ENCODE measurements at regions not wholly inside any gene's neighbourhood (a gene's known extent, or its start where the extent isn't known, plus 50 kb on each side); places are given as distances from the start of the nearest gene placed in this dataset.

- Histone ChIP-seq H3K27me3 (ENCODE audit: control insufficient read depth in 2 of 2, insufficient read depth in 2 of 2, low read length in 2 of 2) (no peaks in the 10 kb centered on the region), H3K9me3 (ENCODE audit: control insufficient read depth in 2 of 3, low read length in 3 of 3) (no peaks in the 10 kb centered on the region), H3K4me3 (ENCODE audit: low read length) (no peak overlapping the region), H3K27ac (ENCODE audit: low read depth, low read length) (no peak overlapping the region), H3K36me3 (ENCODE audit: control insufficient read depth in 2 of 3, insufficient read depth in 3 of 3, low read length in 3 of 3) (no peaks in the 10 kb centered on the region), H3K4me1 (ENCODE audit: control insufficient read depth in 2 of 2, insufficient read depth in 2 of 2, low read length in 2 of 2) (no peaks in the 10 kb centered on the region)
- Mint-ChIP-seq H3K36me3 (peaks cover 0 to 6% (median 0%) of the 10 kb centered on the region in 5 donors), H3K27ac (no peak overlapping the region), H3K9me3 (peaks cover 0 to 24% (median 9%) of the 10 kb centered on the region in 11 donors), H3K4me3 (no peak overlapping the region), H3K4me1 (no peaks in the 10 kb centered on the region), H3K27me3 (peaks cover 0 to 9% (median 0%) of the 10 kb centered on the region in 5 donors)
- intact Hi-C loops (cut with micrococcal nuclease), result no loop called here
- POLR2A ChIA-PET, result no interaction called here
- DNase-seq (no peak), ATAC-seq (no peak)
- CTCF ChIA-PET, result no interaction called here
These were observed 275.7 kb upstream of the KIF2A start for GRCh38 chr5:62030326-62030725.

- Histone ChIP-seq H3K4me3 (ENCODE audit: low read length) (no peak overlapping the region), H3K9me3 (ENCODE audit: control insufficient read depth in 2 of 3, low read length in 3 of 3) (no peaks in the 10 kb centered on the region), H3K4me1 (ENCODE audit: control insufficient read depth in 2 of 2, insufficient read depth in 2 of 2, low read length in 2 of 2) (no peaks in the 10 kb centered on the region), H3K36me3 (ENCODE audit: control insufficient read depth in 2 of 3, insufficient read depth in 3 of 3, low read length in 3 of 3) (no peaks in the 10 kb centered on the region), H3K27ac (ENCODE audit: low read depth, low read length) (no peak overlapping the region), H3K27me3 (ENCODE audit: control insufficient read depth in 2 of 2, insufficient read depth in 2 of 2, low read length in 2 of 2) (no peaks in the 10 kb centered on the region)
- Mint-ChIP-seq H3K9me3 (peaks cover 0 to 16% (median 6%) of the 10 kb centered on the region in 11 donors), H3K36me3 (no peaks in the 10 kb centered on the region), H3K4me1 (no peaks in the 10 kb centered on the region), H3K27me3 (peaks cover 0 to 23% (median 2%) of the 10 kb centered on the region in 5 donors), H3K27ac (no peak overlapping the region), H3K4me3 (no peak overlapping the region)
- POLR2A ChIA-PET, result no interaction called here
- no peak for DNase-seq
- CTCF ChIA-PET, result no interaction called here
- ATAC-seq, result no peak
- intact Hi-C loops (cut with micrococcal nuclease), result no loop called here
These were observed 268.0 kb upstream of the KIF2A start for GRCh38 chr5:62038024-62038423.

- H3K4me1 Mint-ChIP-seq, result no peaks in the 10 kb centered on the region
- Histone ChIP-seq H3K4me1 (ENCODE audit: control insufficient read depth in 2 of 2, insufficient read depth in 2 of 2, low read length in 2 of 2) (no peaks in the 10 kb centered on the region), H3K27ac (ENCODE audit: low read depth, low read length) (no peak overlapping the region), H3K27me3 (ENCODE audit: control insufficient read depth in 2 of 2, insufficient read depth in 2 of 2, low read length in 2 of 2) (no peaks in the 10 kb centered on the region), H3K9me3 (ENCODE audit: control insufficient read depth in 2 of 3, low read length in 3 of 3) (no peaks in the 10 kb centered on the region), H3K4me3 (ENCODE audit: low read length) (no peak overlapping the region), H3K36me3 (ENCODE audit: control insufficient read depth in 2 of 3, insufficient read depth in 3 of 3, low read length in 3 of 3) (no peaks in the 10 kb centered on the region)
- peaks cover 0 to 20% (median 2%) of the 10 kb centered on the region in 5 donors for H3K27me3 Mint-ChIP-seq
- no peak overlapping the region for H3K27ac Mint-ChIP-seq
- peaks cover 0 to 7% (median 4%) of the 10 kb centered on the region in 11 donors for H3K9me3 Mint-ChIP-seq
- ATAC-seq (no peak), DNase-seq (no peak)
- ChIA-PET CTCF (no interaction called here), POLR2A (no interaction called here)
- intact Hi-C loops (cut with micrococcal nuclease), result no loop called here
- no peaks in the 10 kb centered on the region for H3K36me3 Mint-ChIP-seq
- H3K4me3 Mint-ChIP-seq, result no peak overlapping the region
These were observed 264.8 kb upstream of the KIF2A start for GRCh38 chr5:62041156-62041756.

- ChIA-PET POLR2A (no interaction called here), CTCF (no interaction called here)
- no peaks in the 10 kb centered on the region for H3K4me1 ChIP-seq (ENCODE audit: control insufficient read depth in 2 of 2, insufficient read depth in 2 of 2, low read length in 2 of 2)
- no peak overlapping the region for H3K27ac ChIP-seq (ENCODE audit: low read depth, low read length)
- H3K9me3 ChIP-seq (ENCODE audit: control insufficient read depth in 2 of 3, low read length in 3 of 3), result no peaks in the 10 kb centered on the region
- Mint-ChIP-seq H3K36me3 (no peaks in the 10 kb centered on the region), H3K4me1 (no peaks in the 10 kb centered on the region), H3K27ac (no peak overlapping the region), H3K9me3 (peaks cover 0 to 11% (median 5%) of the 10 kb centered on the region in 11 donors), H3K4me3 (no peak overlapping the region), H3K27me3 (peaks cover 0 to 20% (median 2%) of the 10 kb centered on the region in 5 donors)
- no peaks in the 10 kb centered on the region for H3K36me3 ChIP-seq (ENCODE audit: control insufficient read depth in 2 of 3, insufficient read depth in 3 of 3, low read length in 3 of 3)
- no peaks in the 10 kb centered on the region for H3K27me3 ChIP-seq (ENCODE audit: control insufficient read depth in 2 of 2, insufficient read depth in 2 of 2, low read length in 2 of 2)
- no peak for ATAC-seq
- no peak for DNase-seq
- H3K4me3 ChIP-seq (ENCODE audit: low read length), result no peak overlapping the region
- intact Hi-C loops (cut with micrococcal nuclease), result no loop called here
These were observed 264.0 kb upstream of the KIF2A start for GRCh38 chr5:62042007-62042406.

GRCh38 chr5:62043289-62044280 is 262.4 kb upstream of the KIF2A start:
- ATAC-seq (no peak), DNase-seq (no peak)
- Mint-ChIP-seq H3K27ac (no peak overlapping the region), H3K4me1 (no peaks in the 10 kb centered on the region), H3K27me3 (peaks cover under 1 to 16% (median 8%) of the 10 kb centered on the region in 5 donors), H3K4me3 (no peak overlapping the region), H3K36me3 (no peaks in the 10 kb centered on the region), H3K9me3 (peaks cover 0 to 18% (median 5%) of the 10 kb centered on the region in 11 donors)
- ChIA-PET CTCF (no interaction called here), POLR2A (no interaction called here)
- H3K27me3 ChIP-seq (ENCODE audit: control insufficient read depth in 2 of 2, insufficient read depth in 2 of 2, low read length in 2 of 2), result no peaks in the 10 kb centered on the region
- H3K4me3 ChIP-seq (ENCODE audit: low read length), result no peak overlapping the region
- no peaks in the 10 kb centered on the region for H3K36me3 ChIP-seq (ENCODE audit: control insufficient read depth in 2 of 3, insufficient read depth in 3 of 3, low read length in 3 of 3)
- no peaks in the 10 kb centered on the region for H3K9me3 ChIP-seq (ENCODE audit: control insufficient read depth in 2 of 3, low read length in 3 of 3)
- no peaks in the 10 kb centered on the region for H3K4me1 ChIP-seq (ENCODE audit: control insufficient read depth in 2 of 2, insufficient read depth in 2 of 2, low read length in 2 of 2)
- no peak overlapping the region for H3K27ac ChIP-seq (ENCODE audit: low read depth, low read length)
- intact Hi-C loops (cut with micrococcal nuclease), result no loop called here

GRCh38 chr5:62044989-62045388 is 261.0 kb upstream of the KIF2A start:
- intact Hi-C loops (cut with micrococcal nuclease), result no loop called here
- no peaks in the 10 kb centered on the region for H3K4me1 ChIP-seq (ENCODE audit: control insufficient read depth in 2 of 2, insufficient read depth in 2 of 2, low read length in 2 of 2)

More at GRCh38 chr5:62044989-62045388, 261.0 kb upstream of the KIF2A start:
- no peaks in the 10 kb centered on the region for H3K27me3 ChIP-seq (ENCODE audit: control insufficient read depth in 2 of 2, insufficient read depth in 2 of 2, low read length in 2 of 2)
- no peaks in the 10 kb centered on the region for H3K9me3 ChIP-seq (ENCODE audit: control insufficient read depth in 2 of 3, low read length in 3 of 3)
- Mint-ChIP-seq H3K4me3 (no peak overlapping the region), H3K27ac (no peak overlapping the region), H3K4me1 (no peaks in the 10 kb centered on the region), H3K27me3 (peaks cover 0 to 18% (median 5%) of the 10 kb centered on the region in 5 donors), H3K9me3 (peaks cover 0 to 18% (median 5%) of the 10 kb centered on the region in 11 donors), H3K36me3 (no peaks in the 10 kb centered on the region)
- H3K27ac ChIP-seq (ENCODE audit: low read depth, low read length), result no peak overlapping the region
- H3K4me3 ChIP-seq (ENCODE audit: low read length), result no peak overlapping the region
- POLR2A ChIA-PET, result no interaction called here
- CTCF ChIA-PET, result no interaction called here
- no peak for DNase-seq
- no peak for ATAC-seq
- H3K36me3 ChIP-seq (ENCODE audit: control insufficient read depth in 2 of 3, insufficient read depth in 3 of 3, low read length in 3 of 3), result no peaks in the 10 kb centered on the region

All from naive thymus-derived CD4-positive, alpha-beta T cell (primary cell).